Upper lobe of left lung (tissue), 6 donors: ENCODE measurements at regions not wholly inside any gene's neighbourhood (a gene's known extent, or its start where the extent isn't known, plus 50 kb on each side); places are given as distances from the start of the nearest gene placed in this dataset.

Source experiments
- ATAC-seq, 2 donors: fragments of 200-7000 bp; cut with Tn5 transposase; one replicate each; pipeline ENCODE4 v1.9.1; 2022; ENCODE audit warnings: mild to moderate bottlenecking in 2 of 2, moderate library complexity in 2 of 2; ENCODE audit not compliant: low FRiP score in 2 of 2
- DNase-seq, 2 donors: peaks; one replicate each; pipeline ENCODE4 v3.0.0-alpha.2; 2019 to 2020
- H3K27ac ChIP-seq, 4 donors: fragments of 200-600 bp; sonication (generic); one replicate each; pipeline ENCODE4 v1.5.1; 2016 to 2019
- H3K27me3 ChIP-seq, 4 donors: fragments of 200-600 bp; sonication (generic); one replicate each; pipeline ENCODE4 v1.5.1; 2017 to 2019
- H3K36me3 ChIP-seq, 4 donors: fragments of 200-600 bp; sonication (generic); one replicate each; pipeline ENCODE4 v1.5.1; 2016 to 2019
- H3K4me1 ChIP-seq, 4 donors: fragments of 200-600 bp; sonication (generic); one replicate each; pipeline ENCODE4 v1.5.1; 2018 to 2019
- H3K4me3 ChIP-seq, 4 donors: fragments of 200-600 bp; sonication (generic); one replicate each; pipeline ENCODE4 v1.5.1; 2017 to 2019; ENCODE audit warnings: mild to moderate bottlenecking in 2 of 4, moderate library complexity in 1 of 4
- H3K9me3 ChIP-seq, 4 donors: fragments of 200-600 bp; sonication (generic); one replicate each; pipeline ENCODE4 v1.5.1; 2018 to 2019
- EP300 ChIP-seq, 4 donors: sonication (generic); formaldehyde crosslinking; IDR thresholded peaks; one replicate each; pipeline ENCODE4 v1.5.1; 2017; ENCODE audit warnings: antibody characterized with exemption in 4 of 4, control low read depth in 2 of 4
- POLR2A ChIP-seq, 4 donors: fragments of 450-650 bp; IDR thresholded peaks; one replicate each; pipeline ENCODE4 v1.5.1; 2016 to 2017; ENCODE audit warnings: antibody characterized with exemption in 4 of 4, mild to moderate bottlenecking in 2 of 4
- POLR2AphosphoS5 ChIP-seq, 2 donors: sonication (generic); formaldehyde crosslinking; IDR thresholded peaks; one replicate each; pipeline ENCODE4 v1.5.1; 2017; ENCODE audit warnings: antibody characterized with exemption in 2 of 2
- WGBS, 2 donors: methylation state at CpG; one replicate each; pipeline ENCODE4 v1.1.5; 2017 to 2018; 5-methylcytosine and 5-hydroxymethylcytosine counted together
- TF ChIP-seq, protein P1 (sequence below), 6 experiments: fragments of 450-650 bp in 4 of 6; fragments of 200-600 bp in 2 of 6; sonication (generic) in 2 of 6; IDR thresholded peaks; one replicate each; pipeline ENCODE4 v1.5.1; 2016 to 2019; ENCODE audit warnings: antibody characterized with exemption in 6 of 6
- donor health status: DM: no; HTN: no; CAD: no; lungs with moderate emphysema.
- donor health status: DM: no; HTN: yes; CAD: no; lungs with severe emphysema.

DNA sequence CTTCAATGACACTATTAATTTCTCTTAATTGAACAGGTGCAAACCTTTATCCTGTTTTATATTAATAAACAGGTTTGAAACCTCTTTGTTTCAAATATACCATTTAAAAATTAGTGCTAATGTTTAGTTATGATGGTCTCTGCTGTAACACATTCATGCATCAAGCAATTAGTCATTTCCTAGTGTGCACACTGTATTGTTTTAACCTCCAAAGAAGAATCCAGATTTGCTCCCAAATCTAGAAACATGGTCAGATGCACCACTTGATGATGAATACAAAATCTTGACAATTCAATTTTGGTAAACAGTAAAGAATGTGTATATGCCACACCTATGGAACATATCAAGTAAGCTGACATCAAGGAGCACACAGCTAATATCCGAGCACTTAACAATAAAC, 157.1 kb downstream of the TRIML1 start:
- no peak overlapping the region for H3K4me3 ChIP-seq
- H3K36me3 ChIP-seq, result no peaks in the 10 kb centered on the region
- no peaks in the 10 kb centered on the region for H3K27me3 ChIP-seq
- ATAC-seq (no peak), DNase-seq (no peak)
- peaks cover 0 to 7% (median 2%) of the 10 kb centered on the region in 4 donors for H3K9me3 ChIP-seq
- no peak overlapping the region for H3K27ac ChIP-seq
- H3K4me1 ChIP-seq, result no peaks in the 10 kb centered on the region
- TF ChIP-seq, protein P1, sequence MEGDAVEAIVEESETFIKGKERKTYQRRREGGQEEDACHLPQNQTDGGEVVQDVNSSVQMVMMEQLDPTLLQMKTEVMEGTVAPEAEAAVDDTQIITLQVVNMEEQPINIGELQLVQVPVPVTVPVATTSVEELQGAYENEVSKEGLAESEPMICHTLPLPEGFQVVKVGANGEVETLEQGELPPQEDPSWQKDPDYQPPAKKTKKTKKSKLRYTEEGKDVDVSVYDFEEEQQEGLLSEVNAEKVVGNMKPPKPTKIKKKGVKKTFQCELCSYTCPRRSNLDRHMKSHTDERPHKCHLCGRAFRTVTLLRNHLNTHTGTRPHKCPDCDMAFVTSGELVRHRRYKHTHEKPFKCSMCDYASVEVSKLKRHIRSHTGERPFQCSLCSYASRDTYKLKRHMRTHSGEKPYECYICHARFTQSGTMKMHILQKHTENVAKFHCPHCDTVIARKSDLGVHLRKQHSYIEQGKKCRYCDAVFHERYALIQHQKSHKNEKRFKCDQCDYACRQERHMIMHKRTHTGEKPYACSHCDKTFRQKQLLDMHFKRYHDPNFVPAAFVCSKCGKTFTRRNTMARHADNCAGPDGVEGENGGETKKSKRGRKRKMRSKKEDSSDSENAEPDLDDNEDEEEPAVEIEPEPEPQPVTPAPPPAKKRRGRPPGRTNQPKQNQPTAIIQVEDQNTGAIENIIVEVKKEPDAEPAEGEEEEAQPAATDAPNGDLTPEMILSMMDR (IDR thresholded peaks at IDR 0.05), result no peak
- 49 to 70% methylated on average over 1 of the region's 1 CpG for WGBS, 2 donors

DNA sequence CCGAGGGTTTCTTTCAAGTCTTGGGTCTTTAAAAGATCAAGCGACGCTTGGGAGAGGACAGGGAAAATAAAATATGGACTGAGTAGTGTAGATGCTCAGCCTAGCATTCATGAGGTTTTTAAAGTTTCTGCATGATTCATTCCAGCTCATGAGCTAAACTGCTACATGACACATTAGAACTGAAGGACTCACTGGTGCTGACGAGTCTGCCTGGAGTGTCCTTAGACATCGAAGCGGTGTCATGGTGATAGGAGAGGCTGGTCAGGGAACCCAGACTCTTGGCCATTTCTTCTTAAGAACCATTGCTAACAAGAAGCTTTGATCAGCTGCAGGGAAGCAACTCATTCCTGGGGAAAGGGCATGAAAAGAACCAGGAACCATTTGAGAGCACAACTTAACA, 158.6 kb downstream of the TRIML1 start:
- no peak for DNase-seq
- Histone ChIP-seq H3K36me3 (no peaks in the 10 kb centered on the region), H3K4me1 (no peaks in the 10 kb centered on the region), H3K9me3 (peaks cover 0 to 11% (median 2%) of the 10 kb centered on the region in 4 donors), H3K27me3 (no peaks in the 10 kb centered on the region), H3K27ac (no peak overlapping the region), H3K4me3 (no peak overlapping the region)
- no peak for ATAC-seq
- WGBS, 2 donors, result 79 to 89% methylated on average over 6 of the region's 6 CpGs
- TF ChIP-seq, protein P1 (IDR thresholded peaks at IDR 0.05), result no peak
- no peak for TF ChIP-seq EP300 (IDR thresholded peaks at IDR 0.05)
- TF ChIP-seq POLR2AphosphoS5 (IDR thresholded peaks at IDR 0.05), result no peak
- no peak for TF ChIP-seq POLR2A (IDR thresholded peaks at IDR 0.05)

DNA sequence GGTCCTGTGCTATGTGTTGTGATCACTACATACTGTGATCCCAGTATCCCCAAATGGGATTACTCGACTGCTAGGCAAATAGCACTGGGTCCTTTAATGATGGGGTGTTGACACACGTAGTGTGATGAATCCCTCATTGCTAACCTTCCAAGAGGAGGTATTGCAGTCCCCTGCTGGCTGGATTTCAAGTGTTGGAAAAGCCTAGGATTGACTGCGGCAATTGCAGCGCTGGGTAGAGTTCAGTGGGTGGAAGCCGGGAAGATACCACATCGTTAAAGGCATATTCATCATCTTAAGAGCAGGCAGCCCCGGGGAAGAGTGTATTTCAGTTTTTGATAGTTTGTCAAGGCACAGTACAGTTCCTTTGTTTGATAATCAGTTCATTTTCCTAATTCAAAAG, 159.9 kb downstream of the TRIML1 start:
- no peaks in the 10 kb centered on the region for H3K36me3 ChIP-seq
- WGBS, 2 donors, result 64 to 71% methylated on average over 7 of the region's 7 CpGs
- H3K27me3 ChIP-seq, result no peaks in the 10 kb centered on the region
- ATAC-seq (no peak), DNase-seq (no peak)
- peaks cover 0 to 14% (median 2%) of the 10 kb centered on the region in 4 donors for H3K9me3 ChIP-seq
- no peak overlapping the region for H3K4me3 ChIP-seq
- H3K27ac ChIP-seq, result no peak overlapping the region
- H3K4me1 ChIP-seq, result no peaks in the 10 kb centered on the region
- TF ChIP-seq, protein P1 (IDR thresholded peaks at IDR 0.05), result no peak
- no peak for TF ChIP-seq POLR2AphosphoS5 (IDR thresholded peaks at IDR 0.05)
- TF ChIP-seq POLR2A (IDR thresholded peaks at IDR 0.05), result no peak
- TF ChIP-seq EP300 (IDR thresholded peaks at IDR 0.05), result no peak

DNA sequence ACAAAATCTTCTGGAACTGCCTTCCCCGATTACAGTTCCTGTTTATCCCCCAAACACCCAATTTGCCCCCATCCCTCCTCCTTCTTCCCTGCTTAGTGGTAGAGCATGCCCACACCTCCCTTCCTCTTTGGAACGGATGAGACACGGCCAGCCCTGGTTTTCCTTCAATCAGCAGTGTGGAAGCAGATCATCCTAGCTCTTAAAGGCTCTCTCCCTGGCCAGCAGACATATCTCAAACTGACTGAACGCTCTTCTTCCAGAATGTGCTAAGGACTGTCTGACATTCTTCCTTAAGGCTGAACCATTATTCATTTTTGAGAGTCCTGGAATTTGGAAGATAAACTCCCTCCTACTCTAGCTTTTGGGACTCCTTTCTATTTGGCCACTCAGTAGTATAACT, 161.1 kb downstream of the TRIML1 start:
- TF ChIP-seq EP300 (IDR thresholded peaks at IDR 0.05) (no peak), POLR2A (IDR thresholded peaks at IDR 0.05) (no peak), POLR2AphosphoS5 (IDR thresholded peaks at IDR 0.05) (no peak)
- TF ChIP-seq, protein P1 (IDR thresholded peaks at IDR 0.05), result no peak
- no peaks in the 10 kb centered on the region for H3K36me3 ChIP-seq

DNA sequence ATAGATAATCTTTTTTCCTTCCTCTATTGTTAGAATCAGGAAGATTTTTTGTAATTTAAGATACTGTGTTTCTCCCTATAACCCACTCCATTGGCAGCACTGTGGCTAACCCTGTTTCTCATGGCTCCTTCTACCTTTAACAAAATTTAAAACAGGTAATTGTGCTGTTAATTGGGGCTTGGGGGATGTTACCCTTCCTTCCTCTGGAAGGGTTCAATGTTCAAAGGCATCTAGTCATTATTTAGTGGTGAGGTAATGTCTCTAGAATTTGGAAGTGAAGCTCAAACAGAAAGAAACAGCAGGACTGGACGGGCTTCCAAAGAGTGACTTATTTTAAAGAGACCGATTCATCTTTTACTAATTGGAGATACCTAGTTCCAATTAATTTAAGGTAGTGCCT, 166.4 kb downstream of the TRIML1 start:
- TF ChIP-seq, protein P1 (IDR thresholded peaks at IDR 0.05), result no peak
- TF ChIP-seq POLR2AphosphoS5 (IDR thresholded peaks at IDR 0.05) (no peak), EP300 (IDR thresholded peaks at IDR 0.05) (no peak), POLR2A (IDR thresholded peaks at IDR 0.05) (no peak)
- 85 to 88% methylated on average over 2 of the region's 2 CpGs for WGBS, 2 donors
- no peak overlapping the region for H3K27ac ChIP-seq
- H3K27me3 ChIP-seq, result no peaks in the 10 kb centered on the region
- no peak overlapping the region for H3K4me3 ChIP-seq
- peak in 1 of 2 donors; percentile 21 for ATAC-seq
- DNase-seq, result no peak
- no peaks in the 10 kb centered on the region for H3K36me3 ChIP-seq
- peaks cover 0 to 13% (median 2%) of the 10 kb centered on the region in 4 donors for H3K9me3 ChIP-seq
- H3K4me1 ChIP-seq, result no peaks in the 10 kb centered on the region

More for the DNA sequence above, 161.1 kb downstream of the TRIML1 start:
- ATAC-seq (no peak), DNase-seq (no peak)
- Histone ChIP-seq H3K4me1 (no peaks in the 10 kb centered on the region), H3K27ac (no peak overlapping the region), H3K27me3 (no peaks in the 10 kb centered on the region), H3K9me3 (peaks cover 0 to 14% (median 2%) of the 10 kb centered on the region in 4 donors), H3K4me3 (no peak overlapping the region)
- 48 to 52% methylated on average over 4 of the region's 4 CpGs for WGBS, 2 donors
